ENCODE measurements at regions not wholly inside any gene's neighbourhood (a gene's known extent, or its start where the extent isn't known, plus 50 kb on each side); places are given as distances from the start of the nearest gene placed in this dataset.
"Not testable (repeated sequence)": the region's sequence is repeated elsewhere in the genome, so short reads cannot be mapped to it uniquely, and the experiment has no call there.

- peak; percentile 40 for DNase-seq (ENCODE audit: low read depth)
Measured at GRCh38 chr11:31958076-31958735, 132.7 kb upstream of the RCN1 start.

DNA sequence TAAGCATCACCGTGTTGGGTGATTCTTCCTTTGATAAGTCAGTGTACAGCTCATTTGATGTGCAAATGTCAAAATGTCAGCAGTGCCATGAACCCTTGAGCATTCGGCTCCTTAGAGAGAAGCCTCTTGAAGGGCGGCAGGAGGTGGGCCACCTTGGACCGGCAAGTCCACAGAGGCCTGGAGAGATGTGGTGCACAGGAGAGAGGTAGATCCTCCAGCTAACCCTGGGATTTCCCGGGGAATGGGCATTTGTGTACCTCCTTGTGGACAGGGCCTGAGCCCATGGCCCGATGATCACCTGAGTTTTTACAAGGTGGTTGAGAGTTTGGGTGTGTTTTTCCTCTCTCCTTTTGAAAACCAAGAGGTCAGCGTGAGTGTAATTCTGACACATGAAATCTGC lies 133.2 kb upstream of the RCN1 start:
- DNase-seq (ENCODE audit: low read depth) = no peak

DNA sequence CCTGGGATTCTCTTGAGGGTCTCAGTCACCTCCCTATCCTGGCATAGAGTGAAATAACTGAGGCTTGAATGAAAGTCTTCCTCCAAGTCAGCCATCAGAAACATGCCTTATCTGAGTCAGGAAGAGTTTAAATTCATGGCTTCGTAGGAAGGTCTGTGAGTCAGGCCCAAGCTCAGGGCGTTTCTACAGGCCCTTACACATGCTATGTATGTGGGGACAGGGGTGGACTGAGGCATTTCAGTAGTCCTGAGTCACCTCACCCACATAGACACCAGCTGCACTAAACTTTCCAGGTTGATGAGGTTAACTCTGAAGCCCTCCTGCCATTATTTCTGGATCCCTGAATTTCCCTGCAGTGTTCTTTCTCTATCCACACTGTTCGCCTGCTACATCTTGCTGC lies 134.6 kb upstream of the RCN1 start:
- peak; percentile 55 for DNase-seq (ENCODE audit: low read depth)

DNA sequence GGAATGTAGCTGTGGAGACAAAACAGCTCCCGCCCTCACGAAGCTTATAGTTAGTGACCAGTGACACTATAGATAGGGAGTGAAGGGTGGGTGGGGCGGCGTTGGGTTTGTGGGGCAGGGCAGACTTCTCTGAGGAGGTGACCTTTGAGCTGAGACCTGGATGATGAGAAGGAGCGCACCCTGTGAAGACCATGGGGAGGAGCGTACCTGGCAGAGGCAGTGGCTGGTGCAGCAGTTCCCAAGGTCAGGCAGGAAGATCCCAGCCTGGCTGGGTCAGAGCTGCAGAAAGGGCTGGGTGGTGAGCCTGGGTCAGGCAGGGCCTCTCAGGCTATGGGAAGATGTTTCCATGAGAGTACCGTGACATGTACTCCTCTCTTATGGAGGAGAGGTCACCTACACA lies 135.0 kb upstream of the RCN1 start:
- no peak for DNase-seq (ENCODE audit: low read depth)

- no peak for DNase-seq (ENCODE audit: low read depth)
Measured at GRCh38 chr11:31953803-31954327, 137.0 kb upstream of the RCN1 start.

DNA sequence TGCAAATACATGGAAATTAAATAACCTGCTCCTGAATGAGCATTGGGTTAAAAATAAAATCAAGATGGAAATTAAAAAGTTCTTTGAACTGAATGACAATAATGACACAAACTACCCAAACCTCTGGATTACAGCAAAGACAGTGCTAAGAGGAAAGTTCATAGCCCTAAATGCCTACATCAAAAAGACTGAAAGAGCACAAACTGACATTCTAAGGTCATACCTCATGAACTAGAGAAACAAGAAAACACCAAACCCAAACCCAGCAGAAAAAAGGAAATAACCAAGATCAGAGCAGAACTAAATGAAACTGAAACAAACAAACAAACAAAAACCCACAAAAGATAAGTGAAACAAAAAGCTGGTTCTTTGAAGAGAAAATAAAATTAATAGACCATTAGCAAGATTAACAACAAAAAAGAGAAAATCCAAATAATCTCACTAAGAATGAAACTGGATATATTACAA lies 138.6 kb upstream of the PAX6 start:
- DNase-seq (ENCODE audit: low read depth) = not testable (repeated sequence)

GRCh38 chr11:31947051-31947450 lies 135.9 kb upstream of the PAX6 start:
- DNase-seq (ENCODE audit: low read depth) = no peak

- DNase-seq (ENCODE audit: low read depth) = no peak
Measured at GRCh38 chr11:31943056-31943780, 132.1 kb upstream of the PAX6 start.

GRCh38 chr11:31940371-31941037 lies 129.4 kb upstream of the PAX6 start:
- DNase-seq (ENCODE audit: low read depth) = peak; percentile 57

- DNase-seq (ENCODE audit: low read depth) = no peak
Measured at GRCh38 chr11:31939004-31939403, 127.9 kb upstream of the PAX6 start.

DNA sequence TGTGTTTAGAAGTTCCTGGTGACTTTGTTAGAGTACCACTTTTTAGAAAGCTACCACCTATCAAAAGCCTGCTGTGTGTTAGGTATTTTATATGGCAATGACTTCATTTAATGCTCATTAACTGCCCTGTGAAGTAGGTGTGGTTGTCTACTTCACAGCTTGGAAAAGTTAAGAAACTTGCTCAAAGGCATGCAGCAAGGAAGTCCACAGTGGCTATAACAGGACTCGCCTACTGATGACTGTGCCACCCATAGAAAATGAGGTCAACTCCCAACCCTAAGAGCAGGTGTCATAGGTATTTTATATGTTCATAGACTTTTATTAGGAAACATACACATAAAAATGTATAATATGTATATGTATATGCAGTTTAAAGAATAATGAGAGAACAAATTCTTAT lies 125.2 kb upstream of the PAX6 start:
- DNase-seq (ENCODE audit: low read depth) = no peak

DNA sequence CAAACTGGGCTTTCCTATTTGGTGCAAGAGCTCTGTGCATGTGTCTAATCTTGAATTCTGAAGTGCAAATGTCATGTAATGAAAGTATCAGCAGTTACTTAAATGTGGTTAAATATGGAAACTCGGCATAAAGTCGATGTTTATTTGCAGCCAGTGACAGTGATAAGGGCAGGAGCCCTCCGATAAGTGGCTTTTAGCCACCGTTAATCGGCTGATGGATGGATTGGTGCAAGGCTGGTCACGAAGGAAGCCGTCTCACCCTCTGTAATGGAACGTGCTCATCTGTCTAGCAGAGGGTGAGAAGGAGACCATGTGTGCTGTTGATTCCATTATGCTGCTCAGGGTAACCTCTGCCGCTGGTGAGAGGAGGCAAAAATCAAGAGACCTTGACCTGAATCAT lies 121.8 kb upstream of the PAX6 start:
- DNase-seq (ENCODE audit: low read depth) = no peak

- no peak for DNase-seq (ENCODE audit: low read depth)
Measured at GRCh38 chr11:31927982-31928381, 116.9 kb upstream of the PAX6 start.

DNA sequence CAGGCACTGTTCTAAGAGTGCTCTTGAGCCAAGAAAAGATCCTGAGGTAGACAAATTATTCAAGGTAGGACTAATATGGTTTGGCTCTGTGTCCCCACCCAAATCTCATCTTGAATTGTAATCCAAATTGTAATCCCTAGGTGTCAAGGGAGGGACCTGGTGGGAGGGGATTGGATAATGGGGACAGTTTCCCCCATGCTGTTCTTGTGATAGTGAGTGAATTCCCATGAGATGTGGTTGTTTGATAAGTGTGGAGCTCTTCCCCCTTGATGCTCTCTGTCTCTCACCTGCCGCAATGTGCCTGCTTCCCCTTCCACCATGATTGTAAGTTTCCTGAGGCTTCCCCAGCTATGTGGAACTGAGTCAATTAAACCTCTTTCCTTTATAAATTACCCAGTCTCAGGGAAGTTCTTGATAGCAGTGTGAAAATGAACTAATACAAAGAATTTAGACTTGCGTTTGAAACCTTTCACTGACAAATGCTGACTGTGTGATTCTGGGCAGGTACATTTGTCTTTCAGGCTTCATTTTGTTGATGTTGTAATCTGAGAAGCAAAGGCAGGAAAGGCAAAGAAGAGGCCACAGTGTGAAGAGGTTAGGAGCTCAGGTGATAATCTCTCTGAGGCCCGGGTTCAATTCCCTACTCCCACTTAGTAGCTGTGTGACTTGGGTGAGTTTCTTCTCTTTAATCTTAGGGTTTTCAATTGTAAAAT lies 115.8 kb upstream of the PAX6 start:
- DNase-seq (ENCODE audit: low read depth) = no peak

- DNase-seq (ENCODE audit: low read depth) = no peak
Measured at GRCh38 chr11:31926106-31926505, 115.0 kb upstream of the PAX6 start.

GRCh38 chr11:31922450-31922849 lies 111.3 kb upstream of the PAX6 start:
- DNase-seq (ENCODE audit: low read depth) = no peak

DNA sequence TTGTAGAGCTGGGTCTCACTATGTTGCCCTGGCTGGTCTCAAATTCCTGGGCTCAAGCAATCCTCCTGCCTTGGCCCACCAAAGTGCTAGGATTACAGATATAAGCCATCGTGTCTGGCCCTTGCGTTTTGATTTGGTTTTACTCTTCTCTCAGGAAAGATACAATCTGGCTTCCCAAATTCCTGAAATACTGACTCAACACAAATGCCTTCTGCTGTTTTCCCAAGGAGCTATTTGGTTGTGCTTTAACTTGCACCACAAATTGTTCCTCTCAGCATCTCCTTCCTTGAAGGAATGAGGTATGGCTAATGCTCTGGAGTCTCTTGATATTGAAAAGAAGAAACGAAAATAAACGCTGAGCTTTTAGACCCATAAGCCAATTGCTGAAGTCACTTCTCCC lies 110.0 kb upstream of the PAX6 start:
- DNase-seq (ENCODE audit: low read depth) = peak; percentile 28

DNA sequence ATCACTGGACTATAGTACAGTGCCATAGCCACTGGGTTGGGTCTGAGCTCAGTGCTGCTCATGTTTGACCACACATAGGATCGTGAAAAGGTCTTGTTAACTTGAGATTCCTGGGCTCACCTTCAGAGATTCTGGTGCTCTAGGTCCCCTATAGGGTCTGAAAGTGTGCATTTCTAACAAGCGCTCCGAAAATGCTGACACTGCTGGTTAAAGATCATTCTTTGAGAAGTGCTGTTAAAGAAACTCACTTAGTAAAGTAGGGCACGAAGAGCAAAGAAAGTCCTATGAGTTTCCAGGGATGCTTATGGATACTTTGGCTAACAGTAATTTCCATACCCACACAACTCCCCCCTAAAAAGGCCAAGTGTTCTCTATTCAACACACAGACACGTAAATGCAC lies 108.1 kb upstream of the PAX6 start:
- no peak for DNase-seq (ENCODE audit: low read depth)

DNA sequence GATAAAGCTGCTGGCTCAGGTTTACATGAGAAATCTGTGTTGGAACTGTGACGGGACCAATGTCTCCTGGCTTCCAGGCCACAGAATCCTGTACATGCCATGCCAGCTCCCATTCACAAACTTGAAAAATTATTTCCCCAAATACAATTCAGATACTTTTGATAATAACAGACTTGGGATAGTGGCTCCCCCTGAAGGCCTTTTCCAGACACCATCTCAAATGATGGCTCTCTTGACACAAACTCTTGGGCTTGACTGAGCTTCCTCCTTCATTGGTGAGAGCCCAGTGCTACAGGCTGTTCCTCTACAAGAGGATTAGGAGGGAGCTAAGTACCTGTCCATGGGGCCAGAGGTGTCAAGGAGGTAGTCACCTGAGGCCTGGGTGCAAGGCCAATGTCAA lies 104.7 kb upstream of the PAX6 start:
- no peak for DNase-seq (ENCODE audit: low read depth)

GRCh38 chr11:31913985-31914384 lies 102.9 kb upstream of the PAX6 start:
- DNase-seq (ENCODE audit: low read depth) = no peak

DNA sequence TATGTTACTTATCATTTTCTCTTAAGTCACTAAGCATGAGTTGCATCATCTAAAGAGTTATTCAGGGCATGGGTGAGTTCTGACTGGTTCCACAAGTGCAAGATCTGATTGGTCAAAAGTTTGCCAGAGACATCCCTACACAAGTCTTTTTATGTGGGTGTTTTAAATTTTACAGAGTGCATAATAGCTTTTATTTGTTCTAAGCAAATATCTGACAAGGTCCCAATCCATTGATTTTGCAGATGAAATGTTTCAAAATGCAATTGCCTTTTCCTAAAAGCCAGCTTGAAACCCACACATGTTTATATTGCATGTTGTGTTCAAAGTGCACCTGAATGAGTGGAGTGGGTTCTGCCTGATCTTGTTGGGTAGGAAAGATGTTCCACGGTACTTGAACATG lies 101.7 kb upstream of the PAX6 start:
- no peak for DNase-seq (ENCODE audit: low read depth)

DNA sequence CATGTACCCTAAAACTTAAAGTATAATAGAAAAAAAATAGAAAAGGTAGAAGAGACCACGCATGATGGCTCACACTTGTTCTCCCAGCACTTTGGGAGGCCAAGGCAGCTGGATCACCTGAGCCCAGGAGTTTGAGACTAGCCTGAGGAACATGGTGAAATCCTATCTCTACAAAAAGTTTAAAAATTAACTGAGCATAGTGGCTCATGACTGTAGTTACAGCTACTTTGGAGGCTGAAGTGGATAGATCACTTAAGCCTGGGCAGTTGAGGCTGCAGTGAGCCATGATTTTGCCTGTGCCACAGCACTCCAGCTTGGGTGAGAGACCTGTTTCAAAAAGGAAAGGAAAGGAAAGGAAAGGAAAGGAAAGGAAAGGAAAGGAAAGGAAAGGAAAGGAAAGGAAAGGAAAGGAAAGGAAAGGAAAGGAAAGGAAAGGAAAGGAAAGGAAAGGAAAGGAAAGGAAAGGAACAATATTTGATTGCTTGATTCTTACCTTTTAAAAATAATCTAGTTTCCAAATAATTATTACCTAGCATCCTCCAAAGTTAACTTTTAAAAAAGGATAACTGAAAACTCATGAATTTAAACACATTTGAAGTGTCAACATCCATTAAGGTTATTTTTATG lies 99.9 kb upstream of the PAX6 start:
- DNase-seq (ENCODE audit: low read depth) = no peak

Measured in RPMI7951 (cell line).